Panc1 (cell line): ENCODE measurements at regions not wholly inside any gene's neighbourhood (a gene's known extent, or its start where the extent isn't known, plus 50 kb on each side); places are given as distances from the start of the nearest gene placed in this dataset.

Experiments used
- ATAC-seq: fragments of 200-7000 bp; cut with Tn5 transposase; 2 replicates; pipeline ENCODE4 v1.9.1; 2020; ENCODE audit warnings: mild to moderate bottlenecking, moderate library complexity
- BruUV-seq: library from RNA; stranded (reverse); fragments of 400-500 nt; replicated peaks from 2 replicates; lab custom pipeline; 2021; lab: Mats Ljungman, UMichigan
- CTCF ChIA-PET: fragments of 300-600 bp; sonication (Branson Sonifier 250); formaldehyde crosslinking; loops from one replicate; lab custom pipeline; 2022; ENCODE audit warnings: antibody characterized with exemption; lab: Charles Lee
- POLR2A ChIA-PET: fragments of 300-600 bp; sonication (Branson Sonifier 250); formaldehyde crosslinking; loops from one replicate; lab custom pipeline; 2022; ENCODE audit warnings: antibody characterized with exemption; lab: Charles Lee
- DNase-seq: peaks from one replicate; pipeline ENCODE4 v3.0.0-alpha.2; 2010; ENCODE audit warnings: low read depth, low spot score
- H3K27ac ChIP-seq: 2 replicates; pipeline ENCODE4 v1.5.1; 2011; ENCODE audit warnings: mild to moderate bottlenecking, low read length, inconsistent platforms
- H3K27me3 ChIP-seq: fragments of 200-500 bp; sonication (Bioruptor generic); 2 replicates; pipeline ENCODE4 v1.6.0; 2014; ENCODE audit warnings: low read length, inconsistent platforms; ENCODE audit not compliant: control insufficient read depth, insufficient read depth
- H3K36me3 ChIP-seq: fragments of 200-500 bp; sonication (Bioruptor generic); 2 replicates; pipeline ENCODE4 v1.5.1; 2014; ENCODE audit warnings: inconsistent platforms, mild to moderate bottlenecking, low read length, moderate library complexity; ENCODE audit not compliant: control insufficient read depth, insufficient read depth
- H3K4me1 ChIP-seq: 2 replicates; pipeline ENCODE4 v1.5.1; 2011; ENCODE audit warnings: inconsistent platforms, mild to moderate bottlenecking, low read length, moderate library complexity; ENCODE audit not compliant: control insufficient read depth, insufficient read depth
- H3K4me3 ChIP-seq, 2 experiments: 2 replicates each; pipeline ENCODE4 v1.5.1; 2011 to 2012; ENCODE audit warnings: low read depth in 2 of 2, low read length in 2 of 2, mild to moderate bottlenecking in 2 of 2, inconsistent platforms in 1 of 2, moderate library complexity in 1 of 2
- H3K9me3 ChIP-seq: fragments of 200-500 bp; sonication (Bioruptor generic); 2 replicates; pipeline ENCODE4 v1.5.1; 2014; ENCODE audit warnings: low read depth, mild to moderate bottlenecking, inconsistent platforms, low read length, moderate library complexity; ENCODE audit not compliant: control insufficient read depth, insufficient read depth
- POLR2AphosphoS5 ChIP-seq: IDR thresholded peaks from 2 replicates; pipeline ENCODE4 v1.6.1; 2012; ENCODE audit warnings: mild to moderate bottlenecking, low read depth, low read length, moderate library complexity
- REST ChIP-seq, 2 experiments: IDR thresholded peaks; 2 replicates each; pipeline ENCODE4 v1.6.1; 2011 to 2012; ENCODE audit warnings: low read depth in 2 of 2, control low read depth in 1 of 2, low read length in 1 of 2, mild to moderate bottlenecking in 1 of 2, moderate library complexity in 1 of 2; ENCODE audit not compliant: insufficient read depth in 1 of 2
- SIN3A ChIP-seq: IDR thresholded peaks from 2 replicates; pipeline ENCODE4 v1.6.1; 2012; ENCODE audit warnings: low read depth, mild to moderate bottlenecking, low read length, moderate library complexity, borderline replicate concordance; ENCODE audit not compliant: insufficient read depth
- TCF7L2 ChIP-seq: IDR thresholded peaks from 2 replicates; pipeline ENCODE4 v1.6.1; 2011; ENCODE audit warnings: mild to moderate bottlenecking, low read depth, low read length, inconsistent platforms
- in situ Hi-C: cut with HindIII; loops from 2 replicates; pipeline ENCODE4 v1.10.0; 2016; ENCODE audit warnings: low sequenced_read_pairs, low pct_unique_long_range_greater_than_20kb
- intact Hi-C: fragments of 100-400 bp; cut with micrococcal nuclease; formaldehyde crosslinking; loops from one replicate; pipeline ENCODE4 v1.10.0; 2022; ENCODE audit not compliant: unreplicated experiment
- TF ChIP-seq, protein P1 (sequence below): fragments of 450-650 bp; IDR thresholded peaks from 2 replicates; pipeline ENCODE4 v1.5.1; 2017; ENCODE audit warnings: mild to moderate bottlenecking

DNA sequence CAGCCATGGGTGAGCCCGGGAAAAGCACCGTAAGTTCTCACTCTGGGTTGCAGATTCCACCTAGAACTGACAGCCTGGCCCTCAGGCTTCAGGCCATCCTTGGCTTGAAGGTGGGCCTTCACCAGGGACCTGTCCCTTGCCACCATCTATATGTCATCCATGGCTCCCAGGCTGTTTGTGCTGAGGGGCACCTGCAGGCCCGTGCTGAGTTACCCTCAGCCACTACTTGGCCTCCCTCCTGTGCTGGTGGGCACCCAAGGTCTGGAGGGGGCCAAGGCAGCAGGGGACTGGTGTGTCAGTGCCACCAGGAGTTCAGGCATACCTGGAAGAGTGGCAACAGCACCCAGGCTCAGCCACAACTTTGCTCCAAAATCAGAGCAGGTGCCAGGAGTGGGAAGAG is 326.2 kb upstream of the SMIM21 start:
- no peaks in the 10 kb centered on the region for H3K9me3 ChIP-seq
- no peaks in the 10 kb centered on the region for H3K4me1 ChIP-seq
- no TSS peak for BruUV-seq
- no peaks in the 10 kb centered on the region for H3K36me3 ChIP-seq
- intact Hi-C loops (no loop called here), in situ Hi-C loops (no loop called here)
- no peak overlapping the region for H3K27ac ChIP-seq
- peaks cover 3% of the 10 kb centered on the region; the same call in 1 of the 2 replicates for H3K27me3 ChIP-seq
- TF ChIP-seq SIN3A, result no peak
- no peak for TF ChIP-seq TCF7L2
- TF ChIP-seq, protein P1, sequence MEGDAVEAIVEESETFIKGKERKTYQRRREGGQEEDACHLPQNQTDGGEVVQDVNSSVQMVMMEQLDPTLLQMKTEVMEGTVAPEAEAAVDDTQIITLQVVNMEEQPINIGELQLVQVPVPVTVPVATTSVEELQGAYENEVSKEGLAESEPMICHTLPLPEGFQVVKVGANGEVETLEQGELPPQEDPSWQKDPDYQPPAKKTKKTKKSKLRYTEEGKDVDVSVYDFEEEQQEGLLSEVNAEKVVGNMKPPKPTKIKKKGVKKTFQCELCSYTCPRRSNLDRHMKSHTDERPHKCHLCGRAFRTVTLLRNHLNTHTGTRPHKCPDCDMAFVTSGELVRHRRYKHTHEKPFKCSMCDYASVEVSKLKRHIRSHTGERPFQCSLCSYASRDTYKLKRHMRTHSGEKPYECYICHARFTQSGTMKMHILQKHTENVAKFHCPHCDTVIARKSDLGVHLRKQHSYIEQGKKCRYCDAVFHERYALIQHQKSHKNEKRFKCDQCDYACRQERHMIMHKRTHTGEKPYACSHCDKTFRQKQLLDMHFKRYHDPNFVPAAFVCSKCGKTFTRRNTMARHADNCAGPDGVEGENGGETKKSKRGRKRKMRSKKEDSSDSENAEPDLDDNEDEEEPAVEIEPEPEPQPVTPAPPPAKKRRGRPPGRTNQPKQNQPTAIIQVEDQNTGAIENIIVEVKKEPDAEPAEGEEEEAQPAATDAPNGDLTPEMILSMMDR, result no peak
- no peak for TF ChIP-seq REST (IDR thresholded peaks at IDR 0.05; ENCODE audit: insufficient read depth in 1 of 2, low read depth in 2 of 2, low read length in 1 of 2)
- TF ChIP-seq POLR2AphosphoS5, result no peak
- CTCF ChIA-PET, result no interaction called here
- POLR2A ChIA-PET, result no interaction called here
- H3K4me3 ChIP-seq, result no peak overlapping the region
- DNase-seq (no peak), ATAC-seq (no peak)

DNA sequence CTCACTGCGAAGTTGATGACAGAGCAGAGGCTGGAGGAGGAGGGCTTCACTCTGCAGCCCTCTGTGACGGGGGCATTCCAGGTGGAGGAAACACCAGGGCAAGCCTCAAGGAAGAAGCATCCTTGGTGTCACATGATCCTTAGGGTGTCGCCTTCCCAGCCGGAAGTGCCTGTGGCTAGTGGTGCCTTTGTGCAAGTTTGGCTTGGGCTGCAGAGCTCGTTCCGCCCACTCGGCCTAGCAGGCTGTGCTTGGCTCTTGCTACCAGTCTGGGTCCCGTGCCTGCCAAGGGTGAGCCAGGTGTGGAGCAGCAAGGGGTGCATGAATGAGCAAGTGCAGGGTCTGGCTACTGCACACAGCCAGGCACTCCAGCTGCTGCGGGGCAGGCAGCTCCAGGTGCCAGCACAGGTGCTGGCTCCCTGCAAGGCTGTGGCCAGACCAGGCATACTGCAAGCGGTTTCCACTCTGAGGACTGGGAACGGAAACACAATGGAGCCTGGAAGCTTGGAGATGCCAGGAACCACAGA is 325.3 kb upstream of the SMIM21 start:
- ATAC-seq (no peak), DNase-seq (no peak)
- intact Hi-C loops, result no loop called here
- Histone ChIP-seq H3K4me3 (no peak overlapping the region), H3K36me3 (no peaks in the 10 kb centered on the region), H3K9me3 (no peaks in the 10 kb centered on the region), H3K27me3 (no peaks in the 10 kb centered on the region), H3K27ac (no peak overlapping the region), H3K4me1 (no peaks in the 10 kb centered on the region)
- CTCF ChIA-PET, result no interaction called here
- BruUV-seq, result no TSS peak
- TF ChIP-seq TCF7L2 (no peak), SIN3A (no peak), REST (IDR thresholded peaks at IDR 0.05; ENCODE audit: insufficient read depth in 1 of 2, low read depth in 2 of 2, low read length in 1 of 2) (no peak), POLR2AphosphoS5 (no peak)
- TF ChIP-seq, protein P1, result no peak
- in situ Hi-C loops, result no loop called here
- POLR2A ChIA-PET, result no interaction called here
